HG03175 (cell line): ENCODE measurements at regions not wholly inside any gene's neighbourhood (a gene's known extent, or its start where the extent isn't known, plus 50 kb on each side); places are given as distances from the start of the nearest gene placed in this dataset.

Source experiments
- ATAC-seq: cut with Tn5 transposase; IDR thresholded peaks from one replicate; pipeline ENCODE4 v1.9.1; 2021; ENCODE audit warnings: mild to moderate bottlenecking, moderate library complexity; ENCODE audit not compliant: unreplicated experiment

- ATAC-seq, result no peak
These were observed 324.9 kb upstream of the SNX7 start for GRCh38 chr1:98336472-98337083.

DNA sequence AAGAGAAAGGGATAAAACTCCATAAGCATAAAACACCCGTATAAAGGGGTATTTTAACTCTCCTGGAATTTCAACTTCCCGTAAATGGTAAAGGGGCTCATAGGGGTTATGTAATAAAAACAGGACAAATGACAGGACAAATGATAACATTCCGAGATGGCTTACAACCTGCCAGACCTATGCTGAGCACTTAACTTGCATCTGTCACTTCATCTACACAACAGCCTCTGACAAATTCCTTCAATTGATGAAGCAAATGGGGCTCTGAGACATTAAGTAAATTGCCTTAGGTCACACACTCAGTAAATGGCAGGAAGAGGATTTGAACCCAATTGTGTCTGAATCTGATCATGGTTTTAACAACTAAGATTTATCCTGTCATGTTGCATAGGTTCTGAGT is 327.6 kb upstream of the SNX7 start:
- ATAC-seq, result no peak

DNA sequence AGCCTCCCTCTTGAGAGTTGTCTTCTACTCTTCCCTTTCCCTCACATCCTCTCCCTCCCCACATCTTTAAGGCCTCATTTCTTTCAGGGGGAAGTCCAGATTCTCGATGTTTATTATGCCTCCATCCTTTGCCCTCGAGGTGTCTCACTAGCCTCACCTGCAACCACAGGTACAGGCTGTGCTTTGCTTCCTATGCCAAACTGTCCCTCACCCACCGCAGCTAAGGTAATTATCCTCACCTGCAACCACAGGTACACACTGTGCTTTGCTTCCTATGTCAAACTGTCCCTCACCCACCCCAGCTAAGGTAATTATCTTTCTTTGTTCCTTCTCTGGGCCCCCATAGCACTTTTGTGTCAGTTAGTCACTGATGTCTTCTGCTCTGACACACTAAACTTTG is 328.1 kb upstream of the SNX7 start:
- ATAC-seq, result no peak

GRCh38 chr1:98331718-98332311 is 329.7 kb upstream of the SNX7 start:
- ATAC-seq, result no peak

DNA sequence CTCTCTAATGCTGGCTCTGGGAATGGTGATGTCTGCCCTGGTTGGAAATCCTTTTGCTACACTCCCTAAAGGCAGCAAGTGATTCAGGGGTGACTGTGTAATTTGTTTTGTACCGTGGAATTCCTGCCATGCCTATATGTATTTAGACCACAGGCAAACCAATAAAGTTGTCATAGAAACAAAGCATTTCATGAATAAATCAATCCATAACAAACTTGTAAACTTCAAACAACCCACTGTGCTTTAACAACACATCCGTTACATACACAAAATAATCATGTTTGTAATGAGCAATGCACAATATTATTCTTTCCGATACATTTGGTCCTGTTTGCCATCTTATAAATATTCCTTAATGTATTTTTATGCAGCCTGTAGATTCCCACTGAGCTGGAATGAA is 330.3 kb upstream of the SNX7 start:
- no peak for ATAC-seq

DNA sequence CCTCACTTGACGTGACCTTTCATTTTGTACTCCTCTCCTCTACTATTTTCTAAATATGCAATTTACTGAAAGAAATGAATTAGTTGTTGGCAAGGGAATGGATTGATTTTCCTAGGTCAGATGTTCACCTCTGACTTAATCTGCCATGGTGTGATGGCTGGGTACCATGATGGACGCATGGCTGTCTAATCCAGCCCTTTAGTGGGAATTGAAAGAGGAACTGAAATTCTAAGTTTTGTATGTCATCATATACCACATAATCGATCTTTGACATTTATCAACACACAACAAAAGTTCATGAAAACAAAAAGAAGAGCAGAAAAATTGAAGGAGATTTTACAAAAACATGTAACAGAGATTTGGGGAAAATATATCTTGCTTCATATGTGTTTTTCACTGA is 331.3 kb upstream of the SNX7 start:
- ATAC-seq, result no peak

GRCh38 chr1:98328855-98329254 is 332.7 kb upstream of the SNX7 start:
- ATAC-seq, result no peak

GRCh38 chr1:98327220-98327861 is 334.2 kb upstream of the SNX7 start:
- no peak for ATAC-seq

- ATAC-seq, result no peak
These were observed 335.7 kb upstream of the SNX7 start for GRCh38 chr1:98325646-98326440.

DNA sequence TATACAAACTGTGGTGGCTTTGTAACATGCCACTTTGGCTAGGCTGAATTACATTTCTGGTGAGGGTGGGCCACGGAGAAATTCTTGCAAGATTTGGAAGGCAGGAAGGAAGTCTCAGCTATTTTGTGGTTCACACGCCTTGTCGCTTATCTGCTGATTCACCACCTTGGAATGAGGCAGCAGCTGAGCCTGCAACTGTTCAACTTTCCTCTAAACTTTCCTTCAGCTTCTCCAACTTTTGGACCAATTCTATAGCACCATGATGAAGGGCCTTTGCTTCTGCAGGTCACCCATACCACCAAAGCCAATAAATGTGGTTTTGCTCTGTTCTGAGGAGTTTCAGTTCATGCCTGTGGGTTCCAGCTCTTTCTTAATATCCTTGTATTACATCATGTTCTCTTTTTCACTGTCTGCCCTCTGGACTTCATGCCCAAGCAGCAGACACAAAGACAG is 337.6 kb upstream of the SNX7 start:
- no peak for ATAC-seq

GRCh38 chr1:98323388-98323787 is 338.1 kb upstream of the SNX7 start:
- no peak for ATAC-seq

- ATAC-seq, result no peak
These were observed 338.6 kb upstream of the SNX7 start for GRCh38 chr1:98322966-98323365.

DNA sequence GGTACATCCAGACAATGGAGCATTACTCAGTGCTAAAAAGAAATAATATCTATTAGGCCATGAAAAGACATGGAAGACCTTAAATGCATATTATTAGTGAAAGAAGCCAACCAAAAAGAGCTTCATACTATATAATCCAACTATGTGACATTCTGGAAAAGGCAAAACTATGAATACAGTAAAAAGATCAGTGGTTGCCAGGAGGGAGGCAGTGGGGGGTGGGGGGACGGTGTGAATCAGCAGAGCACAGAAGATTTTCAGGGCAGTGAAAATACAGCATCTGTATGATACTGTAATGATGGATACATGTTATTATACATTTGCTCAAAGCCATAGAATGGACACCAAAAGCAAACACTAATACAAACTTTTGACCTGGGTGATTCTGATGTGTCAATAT is 339.4 kb upstream of the SNX7 start:
- ATAC-seq, result no peak

- no peak for ATAC-seq
These were observed 340.3 kb upstream of the SNX7 start for GRCh38 chr1:98321191-98321590.

DNA sequence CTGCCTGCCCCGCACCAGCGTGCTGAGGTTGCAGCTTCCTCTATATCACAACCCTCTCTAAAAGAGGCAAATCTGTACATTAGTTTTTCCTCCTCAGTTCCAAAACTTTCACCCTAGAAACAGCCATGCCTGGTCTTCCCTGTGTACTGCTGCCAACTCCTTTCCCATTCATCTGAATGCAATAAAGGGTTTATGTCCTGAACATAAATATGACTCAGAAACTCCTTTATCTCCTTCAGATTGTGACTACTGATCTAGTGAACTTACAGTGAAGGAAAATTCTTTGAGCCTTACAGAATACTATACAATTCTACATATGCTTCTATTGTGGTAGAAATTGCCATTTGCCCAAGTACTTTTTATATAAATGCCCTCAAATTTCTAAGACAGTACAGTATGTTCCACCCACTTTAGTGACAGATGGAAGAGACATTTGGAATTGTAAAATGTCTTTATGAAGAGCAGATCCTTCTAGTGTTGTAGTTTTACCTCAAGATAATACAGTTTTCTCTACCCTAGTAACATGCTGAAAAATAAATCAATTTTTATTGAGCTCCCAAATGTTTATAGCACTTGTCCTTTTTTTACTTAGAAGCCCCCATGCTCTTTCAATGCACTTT is 345.1 kb upstream of the SNX7 start:
- no peak for ATAC-seq

DNA sequence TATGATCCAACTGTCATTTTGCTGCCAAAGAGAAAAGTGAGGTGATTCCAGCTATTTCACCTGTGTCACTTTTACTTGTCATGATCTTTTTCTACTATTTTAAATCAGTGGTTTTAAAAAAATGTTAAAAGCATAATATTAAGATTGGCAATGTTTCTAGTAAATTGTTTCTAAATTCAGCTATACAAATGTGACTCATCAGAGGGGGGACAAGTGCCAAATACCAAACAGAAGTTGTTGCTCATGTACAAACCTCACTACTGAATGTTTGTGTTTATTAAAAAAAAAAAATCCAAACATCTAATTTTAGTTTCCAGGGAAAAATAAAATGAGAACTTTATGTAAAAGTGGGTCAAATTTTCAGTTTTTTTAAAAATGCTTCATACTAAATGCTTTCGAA is 346.2 kb upstream of the SNX7 start:
- no peak for ATAC-seq

- ATAC-seq, result no peak
These were observed 346.9 kb upstream of the SNX7 start for GRCh38 chr1:98314601-98315000.

DNA sequence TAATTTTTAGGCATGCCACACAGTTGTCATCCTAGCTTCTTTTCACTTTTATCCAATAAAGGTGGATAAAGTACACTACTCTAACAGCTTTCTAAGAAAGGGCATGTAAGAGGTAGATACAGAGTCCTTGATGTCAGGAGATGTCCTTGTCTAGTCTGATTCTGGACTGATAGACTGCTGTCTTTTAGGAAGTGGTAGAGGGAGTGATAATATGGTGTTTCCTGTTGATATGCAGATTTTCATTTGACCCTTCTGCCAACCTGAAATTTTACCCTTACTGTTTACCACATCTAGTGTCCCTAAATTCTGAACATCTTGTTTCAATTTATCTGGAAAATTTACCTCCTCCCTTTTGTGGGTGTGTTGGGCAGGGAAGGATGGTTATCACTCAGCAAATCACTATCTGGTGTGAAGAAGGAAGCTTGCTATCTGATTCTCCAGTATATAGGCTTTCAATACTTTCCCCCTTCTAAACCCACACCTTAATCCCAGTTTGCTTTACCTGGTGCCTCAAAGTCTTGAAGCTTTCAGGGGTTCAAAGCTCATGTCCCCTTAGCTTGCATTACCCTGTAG is 354.9 kb upstream of the SNX7 start:
- ATAC-seq, result no peak

- no peak for ATAC-seq
These were observed 356.2 kb upstream of the SNX7 start for GRCh38 chr1:98305362-98305761.

GRCh38 chr1:98304888-98305287 is 356.6 kb upstream of the SNX7 start:
- ATAC-seq, result no peak

DNA sequence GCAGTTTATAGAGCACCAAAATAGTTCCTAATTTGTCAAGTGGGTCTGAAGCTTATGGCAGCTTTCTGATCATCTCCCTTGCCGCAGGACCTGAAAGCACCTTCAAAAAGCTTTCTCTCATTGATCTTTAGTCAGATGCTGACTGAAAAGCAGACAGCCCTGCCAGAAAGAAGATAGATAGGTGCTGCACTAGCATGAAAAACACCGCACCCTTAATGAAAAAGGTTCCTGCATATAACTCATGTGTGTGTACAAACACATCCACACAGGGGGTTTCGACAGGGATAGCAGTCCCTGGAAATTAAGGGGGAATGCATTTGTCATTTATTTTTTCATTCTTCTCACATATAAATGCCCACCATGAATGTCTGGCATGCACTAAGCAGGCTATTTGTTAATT is 361.7 kb upstream of the SNX7 start:
- no peak for ATAC-seq
